SH-SY5Y (cell line): ENCODE measurements at regions not wholly inside any gene's neighbourhood (a gene's known extent, or its start where the extent isn't known, plus 50 kb on each side); places are given as distances from the start of the nearest gene placed in this dataset.

Source experiments
- GATA2 ChIP-seq: IDR thresholded peaks from 2 replicates; pipeline ENCODE4 v1.6.1; 2011; ENCODE audit warnings: mild to moderate bottlenecking, low read depth, low read length
- GATA3 ChIP-seq: IDR thresholded peaks from 2 replicates; pipeline ENCODE4 v1.6.1; 2011; ENCODE audit warnings: low read depth, mild to moderate bottlenecking, low read length, moderate library complexity

- TF ChIP-seq GATA3 (no peak), GATA2 (no peak)
Observed at GRCh38 chr11:34773211-34773610, 143.0 kb downstream of the APIP start.
